Liver (tissue), 3 donors: ENCODE measurements at regions not wholly inside any gene's neighbourhood (a gene's known extent, or its start where the extent isn't known, plus 50 kb on each side); places are given as distances from the start of the nearest gene placed in this dataset.

Experiments
- ATF3 ChIP-seq: IDR thresholded peaks from 2 replicates; pipeline ENCODE4 v1.6.1; 2016; ENCODE audit warnings: antibody characterized with exemption
- CTCF ChIP-seq: fragments of 150-350 bp; IDR thresholded peaks from 2 replicates; pipeline ENCODE4 v1.5.1; 2017; ENCODE audit warnings: improper control_type of control experiment, low read depth, low read length; ENCODE audit not compliant: missing input control
- FOXA1 ChIP-seq: IDR thresholded peaks from 2 replicates; pipeline ENCODE4 v1.6.1; 2016; ENCODE audit warnings: antibody characterized with exemption
- HNF4G ChIP-seq: IDR thresholded peaks from 2 replicates; pipeline ENCODE4 v1.6.1; 2016; ENCODE audit warnings: antibody characterized with exemption
- JUND ChIP-seq, 2 donors: IDR thresholded peaks; 2 replicates each; pipeline ENCODE4 v1.6.1; 2016; ENCODE audit warnings: antibody characterized with exemption in 2 of 2
- MAX ChIP-seq: IDR thresholded peaks from 2 replicates; pipeline ENCODE4 v1.6.1; 2016; ENCODE audit warnings: antibody characterized with exemption
- RAD21 ChIP-seq, 2 donors: IDR thresholded peaks; 2 replicates each; pipeline ENCODE4 v1.6.1; 2016; ENCODE audit warnings: antibody characterized with exemption in 2 of 2, mild to moderate bottlenecking in 2 of 2
- REST ChIP-seq: IDR thresholded peaks from 2 replicates; pipeline ENCODE4 v1.6.1; 2016; ENCODE audit warnings: antibody characterized with exemption, mild to moderate bottlenecking
- TAF1 ChIP-seq: conservative IDR thresholded peaks from 2 replicates; pipeline ENCODE4 v1.6.1; 2016; ENCODE audit warnings: antibody characterized with exemption, mild to moderate bottlenecking
- YY1 ChIP-seq: IDR thresholded peaks from 2 replicates; pipeline ENCODE4 v1.6.1; 2016; ENCODE audit warnings: antibody characterized with exemption, mild to moderate bottlenecking
- donor health status: healthy.
- donor health status: healthy.

GRCh38 chr2:217444932-217445331 is 557.9 kb downstream of the TNS1 start:
- TF ChIP-seq REST (no peak), CTCF (no peak), TAF1 (no peak), JUND (IDR thresholded peaks at IDR 0.05) (no peak), MAX (no peak), FOXA1 (no peak), HNF4G (no peak), YY1 (no peak), ATF3 (no peak), RAD21 (IDR thresholded peaks at IDR 0.05) (no peak)
